ENCODE measurements at regions not wholly inside any gene's neighbourhood (a gene's known extent, or its start where the extent isn't known, plus 50 kb on each side); places are given as distances from the start of the nearest gene placed in this dataset.
"Not testable (repeated sequence)": the region's sequence is repeated elsewhere in the genome, so short reads cannot be mapped to it uniquely, and the experiment has no call there.

- DNase-seq = no peak
These were observed 1149.0 kb upstream of the USP15 start for GRCh38 chr12:61111218-61111617.

- DNase-seq = no peak
These were observed 1122.4 kb upstream of the USP15 start for GRCh38 chr12:61137677-61138414.

- no peak for DNase-seq
These were observed 1121.8 kb upstream of the USP15 start for GRCh38 chr12:61138415-61138759.

DNA sequence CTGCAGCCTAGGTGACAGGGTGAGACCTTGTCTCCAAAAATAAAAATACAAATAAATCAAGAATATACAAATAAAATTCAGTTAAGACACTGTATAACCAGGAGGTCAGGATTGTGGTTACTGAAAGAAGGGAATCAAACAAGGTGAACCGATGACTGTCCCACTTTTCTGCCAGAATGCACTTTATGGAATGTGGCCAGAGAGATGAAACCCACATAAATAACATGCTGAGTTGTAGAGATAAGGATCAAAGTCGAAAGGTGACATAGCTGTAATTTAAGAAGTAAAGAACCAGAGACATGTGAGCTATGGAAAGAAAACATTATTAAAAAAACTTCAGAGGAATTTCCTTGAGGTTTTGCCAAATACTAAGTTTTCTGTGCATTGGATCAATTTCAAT, 1098.2 kb upstream of the USP15 start:
- no peak for DNase-seq

GRCh38 chr12:61188801-61189595, 1071.2 kb upstream of the USP15 start:
- no peak for DNase-seq

DNA sequence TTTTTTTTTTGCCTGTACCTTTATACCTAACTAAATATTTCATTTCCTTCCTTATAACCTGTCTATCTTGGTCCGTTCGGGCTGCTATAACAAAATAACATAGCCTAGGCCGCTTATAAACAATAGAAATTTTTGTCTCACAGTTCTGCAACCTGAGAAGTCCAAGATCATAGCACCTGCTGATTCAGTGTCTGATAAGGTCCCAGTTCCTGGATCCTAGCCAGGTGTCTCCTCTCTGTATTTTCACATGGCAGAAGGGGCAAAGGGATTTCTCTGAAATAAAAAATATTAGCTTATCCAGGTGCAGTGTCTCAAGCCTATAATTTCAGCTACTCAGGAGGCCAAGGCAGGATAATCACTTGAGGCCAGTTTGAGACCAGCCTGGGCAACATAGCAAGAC, 1046.6 kb upstream of the USP15 start:
- DNase-seq = no peak

DNA sequence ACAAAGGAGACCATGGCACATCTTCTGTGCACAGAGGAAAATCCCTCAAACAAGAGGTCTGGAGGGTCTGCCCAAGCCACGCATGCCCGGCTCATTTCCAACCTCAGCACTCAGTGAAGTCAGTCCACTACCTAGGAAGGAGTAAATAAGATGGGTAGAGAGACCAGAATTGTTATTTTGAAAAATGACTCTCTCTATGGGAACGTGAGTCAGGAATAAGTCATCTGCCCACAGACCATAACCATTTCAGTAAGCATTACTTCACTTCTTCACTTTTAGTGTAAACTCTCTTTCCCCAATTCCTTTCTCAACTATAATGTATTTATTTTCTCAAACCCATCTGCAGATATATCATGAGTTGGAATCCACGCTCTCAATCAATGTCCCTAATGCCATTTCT, 1039.9 kb upstream of the USP15 start:
- DNase-seq = no peak

DNA sequence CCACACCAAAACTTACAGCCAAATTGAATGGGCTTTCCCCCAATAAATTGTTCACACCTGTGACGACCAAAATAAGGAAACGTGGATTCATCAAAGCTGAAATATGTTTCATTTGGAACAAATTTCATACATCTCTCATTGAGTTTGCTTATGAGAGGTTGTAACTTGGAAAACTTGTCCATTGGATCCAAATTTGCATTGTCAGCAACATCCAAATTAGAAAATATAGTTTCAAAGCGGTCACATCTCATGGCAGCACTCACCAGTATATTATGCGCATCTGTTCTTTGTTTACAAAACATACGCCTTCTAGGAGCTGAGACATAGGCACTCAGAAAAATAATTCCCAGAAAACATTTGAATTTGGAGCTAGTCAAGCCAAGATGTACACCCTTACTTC, 1028.2 kb upstream of the USP15 start:
- DNase-seq = no peak

- DNase-seq = no peak
These were observed 1009.9 kb upstream of the USP15 start for GRCh38 chr12:61250303-61250702.

- DNase-seq = no peak
These were observed 1009.1 kb upstream of the USP15 start for GRCh38 chr12:61251076-61251475.

DNA sequence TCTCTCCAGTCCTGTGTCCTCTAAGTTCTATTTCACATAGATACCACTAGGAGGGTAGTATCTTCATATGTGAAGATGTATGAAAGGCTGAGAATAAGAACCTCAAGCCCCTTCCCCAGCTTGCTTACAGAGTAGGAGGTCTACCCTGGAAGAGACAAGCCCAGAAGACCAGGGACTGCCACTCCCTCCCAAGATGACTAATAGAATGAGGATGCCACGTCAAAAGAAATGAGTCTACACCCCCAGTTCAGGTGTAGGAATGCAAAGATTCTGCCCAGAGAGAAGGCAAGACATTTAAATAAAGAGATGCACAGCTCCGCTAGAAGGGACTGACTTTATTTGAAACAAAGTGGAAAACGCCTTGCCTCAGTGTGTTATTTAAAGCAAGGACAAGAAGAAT, 1006.0 kb upstream of the USP15 start:
- no peak for DNase-seq

- DNase-seq = not testable (repeated sequence)
These were observed 995.9 kb upstream of the USP15 start for GRCh38 chr12:61264294-61264693.

DNA sequence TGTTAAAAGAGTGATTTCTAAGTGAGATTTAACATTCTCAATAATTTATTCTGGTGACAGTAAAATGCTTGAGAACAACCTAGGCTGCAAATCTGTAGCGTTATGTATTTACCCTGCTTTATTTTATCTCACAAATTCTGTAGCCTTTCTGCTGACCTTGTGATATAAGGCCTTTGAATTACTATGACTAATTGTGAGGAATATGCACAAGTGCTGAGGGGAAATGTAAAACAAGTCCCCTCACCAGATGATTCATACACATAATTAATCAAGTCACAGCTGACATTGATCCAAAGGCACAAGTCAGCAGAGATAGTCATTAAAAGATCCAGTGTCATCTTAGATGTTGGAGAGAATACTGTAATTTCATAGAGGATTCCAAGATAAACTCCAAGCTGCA, 992.7 kb upstream of the USP15 start:
- no peak for DNase-seq

GRCh38 chr12:61272441-61272840, 987.8 kb upstream of the USP15 start:
- no peak for DNase-seq

DNA sequence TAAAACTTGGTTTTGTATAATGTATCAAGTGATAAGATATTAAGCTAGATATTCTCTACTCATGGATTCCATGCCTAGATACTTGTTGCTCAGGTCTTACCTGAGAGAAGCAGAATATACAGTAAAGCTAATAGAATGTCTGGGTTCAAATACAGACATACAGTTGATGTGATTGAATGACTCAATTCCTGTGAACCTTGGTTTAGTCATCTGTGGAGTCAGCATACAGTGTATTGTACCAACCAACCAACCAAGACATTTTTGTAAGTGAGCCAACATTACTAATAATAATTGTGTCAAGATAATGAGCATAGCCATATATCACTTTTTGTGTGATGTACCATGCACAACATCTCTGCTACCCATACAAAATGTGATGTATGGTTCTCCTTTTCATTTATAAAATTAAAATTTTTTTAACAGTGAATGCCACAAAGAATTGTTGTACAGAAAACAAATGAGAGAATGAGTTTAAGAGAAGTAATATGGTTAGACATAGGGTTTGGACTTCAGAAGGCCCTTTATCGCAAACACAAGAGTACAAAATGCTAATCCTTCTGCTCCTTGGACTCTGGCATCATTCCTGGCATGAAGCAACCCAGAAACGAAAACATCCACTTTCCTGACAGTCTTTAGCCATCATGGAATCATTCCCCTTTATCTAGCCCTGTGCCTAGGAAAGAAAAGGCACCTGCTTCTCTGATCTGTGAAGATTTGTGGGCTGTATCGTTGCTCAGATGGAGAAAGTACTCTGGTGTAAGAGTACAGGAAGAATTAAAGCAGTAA, 977.2 kb upstream of the USP15 start:
- no peak for DNase-seq

- no peak for DNase-seq
These were observed 969.7 kb upstream of the USP15 start for GRCh38 chr12:61290473-61290872.

- no peak for DNase-seq
These were observed 968.6 kb upstream of the USP15 start for GRCh38 chr12:61291647-61292046.

GRCh38 chr12:61294011-61294410, 966.2 kb upstream of the USP15 start:
- not testable (repeated sequence) for DNase-seq

DNA sequence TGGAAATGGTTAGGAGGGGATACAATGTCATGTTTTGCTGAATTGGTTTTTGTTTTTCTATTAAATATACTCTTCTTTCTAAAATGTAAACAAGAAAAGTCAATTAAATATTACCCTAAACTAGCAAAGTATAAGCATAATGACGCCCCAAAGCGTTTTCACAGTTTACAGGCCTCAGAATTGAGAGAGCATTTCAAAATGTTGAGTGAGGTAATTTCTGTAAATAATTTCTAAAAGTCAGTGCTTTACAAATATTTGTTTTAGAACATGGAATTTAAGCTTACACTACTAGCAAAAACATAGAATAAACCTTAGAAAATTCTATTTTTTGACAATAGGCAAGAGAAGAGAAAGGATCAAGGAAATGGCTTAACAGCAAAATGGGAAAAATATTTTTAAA, 958.4 kb upstream of the USP15 start:
- DNase-seq = no peak

- DNase-seq = no peak
These were observed 957.9 kb upstream of the USP15 start for GRCh38 chr12:61302282-61302681.

- no peak for DNase-seq
These were observed 952.0 kb upstream of the USP15 start for GRCh38 chr12:61308220-61308619.

DNA sequence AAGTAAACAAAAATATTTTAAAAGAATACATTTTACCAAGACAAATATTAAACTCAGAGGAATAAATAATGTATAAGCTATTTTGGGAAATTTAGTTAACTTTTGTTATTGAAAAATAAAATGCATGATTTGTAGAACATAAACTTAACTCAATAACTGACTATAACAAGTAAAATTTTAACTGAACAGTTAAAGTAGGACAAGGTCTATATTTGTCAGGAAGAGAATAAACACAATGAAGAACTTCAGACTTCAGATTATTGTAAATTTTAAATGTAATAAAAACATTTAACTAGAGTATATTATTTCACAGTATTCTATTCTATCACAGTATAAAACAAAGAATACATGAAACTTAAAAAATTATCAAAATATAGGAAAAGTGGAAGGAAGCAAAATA, 948.8 kb upstream of the USP15 start:
- DNase-seq = no peak

DNA sequence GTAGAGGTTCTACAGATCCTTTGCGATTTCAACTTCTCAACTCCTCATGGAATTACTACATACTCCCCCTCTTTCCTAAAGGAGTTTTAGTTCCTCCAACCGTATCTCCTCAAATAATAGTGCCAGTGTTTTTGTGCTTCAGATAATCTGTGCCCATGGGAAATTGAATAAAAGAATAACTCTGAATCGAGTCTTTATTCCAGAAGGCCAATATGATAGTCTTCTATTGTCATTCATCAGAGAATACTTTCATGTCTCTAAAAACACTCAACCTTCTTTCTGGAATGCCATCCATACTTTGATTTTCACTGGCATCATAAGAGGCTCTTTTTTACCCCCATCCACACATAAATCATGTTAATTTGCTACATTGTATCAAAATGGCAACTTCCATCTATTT, 911.3 kb upstream of the USP15 start:
- no peak for DNase-seq

- DNase-seq = no peak
These were observed 905.1 kb upstream of the USP15 start for GRCh38 chr12:61355105-61355504.
